ENCODE measurements at regions not wholly inside any gene's neighbourhood (a gene's known extent, or its start where the extent isn't known, plus 50 kb on each side); places are given as distances from the start of the nearest gene placed in this dataset.
A peak's percentile ranks its signal among the peaks of the same experiment; 100 is the strongest.
"Not testable (repeated sequence)": the region's sequence is repeated elsewhere in the genome, so short reads cannot be mapped to it uniquely, and the experiment has no call there.

- no peak overlapping the region for H2BK15ac ChIP-seq (ENCODE audit: low read depth, low read length)
- DNase-seq (no peak), ATAC-seq (ENCODE audit: low read depth) (no peak)
- POLR2A ChIA-PET (ENCODE audit: unreplicated experiment), result no interaction called here
- no peaks in the 10 kb centered on the region for H3K9me1 ChIP-seq (ENCODE audit: insufficient read depth, low read length)
- H4K5ac ChIP-seq (ENCODE audit: low read depth, low read length), result no peak overlapping the region
- H3K4me1 ChIP-seq (ENCODE audit: control insufficient read depth, insufficient read depth, low read length), result no peaks in the 10 kb centered on the region
- no peak overlapping the region for H2AFZ ChIP-seq (replicated peaks; ENCODE audit: low read length, poor library complexity)
- H3K18ac ChIP-seq (ENCODE audit: low read depth, low read length), result no peak overlapping the region
- no peak overlapping the region for H3K9ac ChIP-seq (ENCODE audit: low read depth, low read length)
- H3K27me3 ChIP-seq (ENCODE audit: control insufficient read depth, insufficient read depth, low read length), result no peaks in the 10 kb centered on the region
- in situ Hi-C loops (cut with MboI; ENCODE audit: low sequenced_read_pairs) (no loop called here), intact Hi-C loops (cut with micrococcal nuclease) (no loop called here), dilution Hi-C loops (cut with HindIII; ENCODE audit: low sequenced_read_pairs, unreplicated experiment) (no loop called here)
- no peak overlapping the region for H3K4ac ChIP-seq (ENCODE audit: low read depth, low read length)
- CTCF ChIA-PET, result no interaction called here
- no peak overlapping the region for H4K8ac ChIP-seq (ENCODE audit: low read depth in 2 of 2, low read length in 2 of 2)
- H3K4me2 ChIP-seq (ENCODE audit: low read depth, low read length), result no peak overlapping the region
- H2AK9ac ChIP-seq (replicated peaks; ENCODE audit: low read depth, low read length, poor library complexity), result no peak overlapping the region
- H3K4me3 ChIP-seq (ENCODE audit: insufficient read depth, low read depth, low read length), result no peak overlapping the region
- no peaks in the 10 kb centered on the region for H4K20me1 ChIP-seq (ENCODE audit: insufficient read depth, low read length)
- H3K14ac ChIP-seq (replicated peaks; ENCODE audit: low read depth, low read length), result no peak overlapping the region
- H3K79me1 ChIP-seq (ENCODE audit: low read depth in 1 of 2, low read length in 2 of 2), result no peaks in the 10 kb centered on the region
- no peak overlapping the region for H2BK5ac ChIP-seq (ENCODE audit: low read depth, low read length, poor library complexity, severe bottlenecking)
- no peaks in the 10 kb centered on the region for H3K9me3 ChIP-seq (ENCODE audit: control insufficient read depth, insufficient read depth, low read length)
- H3K23ac ChIP-seq (ENCODE audit: low read depth, low read length), result no peak overlapping the region
- no peak overlapping the region for H4K91ac ChIP-seq (ENCODE audit: insufficient read depth, low read depth, low read length)
- no peak overlapping the region for H3K56ac ChIP-seq (ENCODE audit: extremely low read depth, insufficient read depth, low read length)
- TF ChIP-seq FOS (IDR thresholded peaks at IDR 0.05; ENCODE audit: low read depth, low read length) (no peak), CEBPB (IDR thresholded peaks at IDR 0.05; ENCODE audit: low read depth, low read length) (peak; percentile 57)
- no peaks in the 10 kb centered on the region for H3K36me3 ChIP-seq (ENCODE audit: control insufficient read depth, insufficient read depth, low read length)
- no peak overlapping the region for H2AK5ac ChIP-seq (ENCODE audit: low read depth, low read length)
- BruUV-seq (replicated peaks), result no TSS peak
- H2BK120ac ChIP-seq (ENCODE audit: low read depth, low read length), result no peak overlapping the region
- no CpG with 5 or more reads among the region's 3 CpGs for WGBS, 2 experiments (ENCODE audit: extremely low coverage in 2 of 2, insufficient read length in 1 of 2)
- no peak overlapping the region for H3K27ac ChIP-seq (ENCODE audit: insufficient read depth, low read length)
- H2BK20ac ChIP-seq (ENCODE audit: low read depth, low read length), result no peak overlapping the region
These were observed 80.7 kb upstream of the EHBP1 start for GRCh38 chr2:62624855-62625254.

DNA sequence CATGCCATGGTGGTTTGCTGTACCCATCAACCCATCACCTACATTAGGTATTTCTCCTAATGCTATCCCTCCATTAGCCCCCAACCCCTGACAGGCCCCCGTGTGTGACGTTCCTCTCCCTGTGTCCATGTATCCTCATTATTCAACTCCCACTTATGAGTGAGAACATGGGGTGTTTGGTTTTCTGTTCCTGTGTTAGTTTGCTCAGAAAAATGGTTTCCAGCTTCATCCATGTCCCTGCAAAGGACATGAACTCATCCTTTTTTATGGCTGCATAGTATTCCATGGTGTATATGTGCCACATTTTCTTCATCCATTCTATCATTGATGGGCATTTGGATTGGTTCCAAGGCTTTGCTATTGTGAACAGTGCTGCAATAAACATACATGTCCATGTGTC lies 89.0 kb upstream of the EHBP1 start:
- H3K79me1 ChIP-seq (ENCODE audit: low read depth in 1 of 2, low read length in 2 of 2); H3K27ac ChIP-seq (ENCODE audit: insufficient read depth, low read length); CTCF ChIA-PET: not testable (repeated sequence)

More for the DNA sequence above, 89.0 kb upstream of the EHBP1 start:
- H4K5ac ChIP-seq (ENCODE audit: low read depth, low read length); H3K9ac ChIP-seq (ENCODE audit: low read depth, low read length); H2AK5ac ChIP-seq (ENCODE audit: low read depth, low read length); H2BK120ac ChIP-seq (ENCODE audit: low read depth, low read length); H3K4me1 ChIP-seq (ENCODE audit: control insufficient read depth, insufficient read depth, low read length); H4K20me1 ChIP-seq (ENCODE audit: insufficient read depth, low read length); dilution Hi-C loops (cut with HindIII; ENCODE audit: low sequenced_read_pairs, unreplicated experiment); H2BK15ac ChIP-seq (ENCODE audit: low read depth, low read length); H3K23ac ChIP-seq (ENCODE audit: low read depth, low read length); H3K9me3 ChIP-seq (ENCODE audit: control insufficient read depth, insufficient read depth, low read length); H3K27me3 ChIP-seq (ENCODE audit: control insufficient read depth, insufficient read depth, low read length); H3K4me2 ChIP-seq (ENCODE audit: low read depth, low read length); H3K9me1 ChIP-seq (ENCODE audit: insufficient read depth, low read length); H4K91ac ChIP-seq (ENCODE audit: insufficient read depth, low read depth, low read length); DNase-seq; in situ Hi-C loops (cut with MboI; ENCODE audit: low sequenced_read_pairs); POLR2A ChIA-PET (ENCODE audit: unreplicated experiment); H3K36me3 ChIP-seq (ENCODE audit: control insufficient read depth, insufficient read depth, low read length); H2BK5ac ChIP-seq (ENCODE audit: low read depth, low read length, poor library complexity, severe bottlenecking); H3K56ac ChIP-seq (ENCODE audit: extremely low read depth, insufficient read depth, low read length); H4K8ac ChIP-seq (ENCODE audit: low read depth in 2 of 2, low read length in 2 of 2); H3K14ac ChIP-seq (replicated peaks; ENCODE audit: low read depth, low read length); H3K4me3 ChIP-seq (ENCODE audit: insufficient read depth, low read depth, low read length); H2BK20ac ChIP-seq (ENCODE audit: low read depth, low read length); H2AK9ac ChIP-seq (replicated peaks; ENCODE audit: low read depth, low read length, poor library complexity); H3K4ac ChIP-seq (ENCODE audit: low read depth, low read length); BruUV-seq (replicated peaks); ATAC-seq (ENCODE audit: low read depth); H2AFZ ChIP-seq (replicated peaks; ENCODE audit: low read length, poor library complexity); H3K18ac ChIP-seq (ENCODE audit: low read depth, low read length); intact Hi-C loops (cut with micrococcal nuclease): not testable (repeated sequence)
- no CpG with 5 or more reads among the region's 2 CpGs for WGBS, 2 experiments (ENCODE audit: extremely low coverage in 2 of 2, insufficient read length in 1 of 2)

Data from IMR-90 (cell line).